Posterior vena cava (tissue), 2 donors: ENCODE measurements at regions not wholly inside any gene's neighbourhood (a gene's known extent, or its start where the extent isn't known, plus 50 kb on each side); places are given as distances from the start of the nearest gene placed in this dataset.

Experiments
- DNase-seq: peaks from one replicate; pipeline ENCODE4 v3.0.0-alpha.2; 2020; ENCODE audit warnings: low spot score
- intact Hi-C, 2 donors: fragments of 100-400 bp; cut with DNase I; formaldehyde crosslinking; loops; one replicate each; pipeline versions ENCODE4 v1.14.1 to v1.14.2; 2022 to 2023
- donor health status: DM: yes; HTN: yes; CAD: no.
- donor health status: DM: yes; HTN: yes; CAD: no.

GRCh38 chr10:25661632-25662031 lies 272.4 kb upstream of the MYO3A start:
- no peak for DNase-seq
- intact Hi-C loops, result no loop called here

DNA sequence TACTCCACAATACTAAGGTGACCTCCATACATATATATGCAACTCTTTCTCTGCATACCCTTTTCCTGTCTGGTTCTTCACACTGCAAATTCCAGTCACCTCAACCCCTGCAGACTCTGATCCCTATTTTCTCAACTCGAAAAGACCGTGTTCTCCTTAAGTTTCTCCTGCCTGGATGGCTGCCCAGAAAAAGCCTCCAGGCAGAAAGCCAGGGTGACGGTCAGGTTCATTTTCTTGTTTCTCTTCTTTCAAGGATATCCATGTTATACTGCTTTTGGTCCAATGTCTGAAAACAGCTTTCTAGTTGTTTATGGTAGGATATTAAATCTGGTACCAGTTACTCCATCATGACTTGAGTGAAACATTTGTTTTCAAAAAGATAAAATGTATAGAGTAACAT lies 267.8 kb upstream of the MYO3A start:
- intact Hi-C loops, result no loop called here
- DNase-seq, result no peak

GRCh38 chr10:25675204-25675603 lies 258.8 kb upstream of the MYO3A start:
- no peak for DNase-seq
- intact Hi-C loops, result no loop called here

GRCh38 chr10:25675615-25676014 lies 258.4 kb upstream of the MYO3A start:
- DNase-seq, result no peak
- intact Hi-C loops, result no loop called here

- DNase-seq, result no peak
- intact Hi-C loops, result no loop called here
These were observed 255.8 kb upstream of the MYO3A start for GRCh38 chr10:25678220-25678619.

GRCh38 chr10:25678666-25679065 lies 255.4 kb upstream of the MYO3A start:
- DNase-seq, result no peak
- intact Hi-C loops, result no loop called here

DNA sequence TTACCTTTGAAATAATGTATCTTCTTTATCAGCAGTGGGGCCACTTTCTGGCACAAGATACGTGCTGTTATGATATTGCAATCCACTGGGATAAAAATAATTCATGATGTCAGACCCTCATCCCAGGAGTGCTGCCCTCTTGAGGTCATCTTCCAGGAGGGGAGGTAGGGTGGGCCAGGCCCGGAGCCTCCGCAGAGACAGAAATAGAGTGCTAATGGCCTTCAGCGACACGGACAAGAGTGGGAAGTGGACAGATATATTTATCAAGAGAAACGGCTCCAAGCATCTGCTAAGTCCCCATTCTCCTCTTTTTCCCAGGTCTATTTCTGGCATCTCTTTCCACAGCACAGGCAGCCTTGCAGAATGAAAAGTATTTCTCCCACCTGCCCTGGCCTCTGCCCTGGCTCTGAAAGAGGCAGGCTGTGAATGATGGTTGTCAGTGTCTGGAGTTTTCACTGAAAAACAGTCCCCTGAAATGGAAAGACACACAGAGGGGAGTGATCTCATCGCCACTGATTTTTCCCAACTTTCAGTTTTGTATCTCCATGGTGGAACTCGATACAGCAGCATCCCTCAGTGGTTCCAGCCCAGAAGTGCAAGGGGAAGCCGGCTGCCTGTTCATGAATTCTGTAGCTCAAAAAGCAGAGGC lies 251.7 kb upstream of the MYO3A start:
- DNase-seq, result no peak
- intact Hi-C loops, result no loop called here

DNA sequence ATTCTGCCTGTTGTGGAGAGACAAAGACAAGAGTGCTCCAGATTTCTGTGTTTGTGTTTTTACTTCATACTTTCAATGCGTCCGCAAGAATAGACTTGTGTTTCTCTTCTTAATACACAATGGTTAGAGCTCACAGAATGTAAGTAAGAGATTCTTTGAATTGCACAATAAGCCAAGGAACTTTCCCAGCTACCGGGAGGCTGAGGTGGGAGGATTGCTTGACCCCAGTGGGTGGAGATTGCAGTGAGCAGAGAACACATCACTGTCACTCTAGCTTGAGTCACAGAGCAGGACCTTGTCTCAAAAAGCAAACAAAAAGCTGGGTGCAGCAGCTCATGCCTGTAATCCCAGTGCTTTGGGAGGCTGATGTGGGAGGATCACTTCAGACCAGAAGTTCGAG lies 250.7 kb upstream of the MYO3A start:
- no peak for DNase-seq
- intact Hi-C loops, result no loop called here

GRCh38 chr10:25687521-25687920 lies 246.5 kb upstream of the MYO3A start:
- intact Hi-C loops, result no loop called here
- no peak for DNase-seq

DNA sequence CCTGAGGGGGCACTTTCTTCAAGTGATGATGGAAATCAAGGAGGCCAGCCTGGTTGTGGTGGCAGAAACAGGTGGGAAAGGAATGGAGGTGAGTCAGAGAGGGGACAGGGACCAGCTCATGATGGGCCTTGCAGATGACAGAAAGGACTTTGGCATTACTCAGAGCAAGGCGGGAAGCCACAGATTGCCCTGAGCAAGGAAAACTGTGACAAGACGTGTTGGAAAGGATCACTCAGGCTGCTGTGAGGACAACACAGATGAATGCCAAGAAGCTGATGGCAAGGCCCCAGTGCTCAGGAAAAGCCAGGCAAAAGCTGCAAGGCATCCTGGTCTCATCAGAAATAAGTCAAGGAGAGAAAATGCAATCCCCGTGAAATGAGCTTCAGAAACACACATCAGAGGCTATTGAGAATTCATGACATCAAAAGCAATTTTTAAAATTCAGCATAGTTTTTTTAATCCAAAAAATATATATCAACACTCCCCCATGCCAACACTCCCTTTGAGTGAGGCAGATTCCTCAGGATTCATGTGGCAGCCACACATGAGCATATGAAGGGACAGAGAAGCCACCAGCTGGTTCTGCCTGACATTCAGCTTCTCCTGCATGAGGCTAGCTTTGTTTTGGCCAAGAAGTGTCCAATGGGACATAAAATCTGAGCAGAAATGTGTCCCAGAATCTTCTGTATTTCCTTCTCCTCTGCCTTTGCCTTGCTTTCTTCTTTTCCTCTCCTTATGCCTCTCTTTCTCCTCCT lies 244.5 kb upstream of the MYO3A start:
- intact Hi-C loops, result no loop called here
- DNase-seq, result no peak

DNA sequence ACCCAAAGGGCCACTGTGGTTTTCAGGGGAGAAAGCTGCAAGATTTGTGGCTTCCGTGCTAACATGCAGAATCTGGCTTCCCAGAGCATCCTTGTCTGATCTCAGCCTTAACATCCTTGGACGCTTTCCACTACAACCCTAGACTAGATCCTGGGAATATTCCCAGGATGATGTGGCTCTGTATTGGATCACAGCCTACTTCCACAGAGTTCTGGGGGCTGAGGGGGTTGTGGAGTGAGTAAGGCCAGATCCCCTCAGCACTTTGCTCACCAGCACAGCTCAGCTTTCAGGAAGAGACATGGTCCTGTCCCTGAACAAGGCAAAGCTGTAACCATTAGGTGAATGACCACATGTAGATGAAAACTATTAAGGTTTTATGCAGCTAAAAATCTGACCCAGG lies 241.3 kb upstream of the MYO3A start:
- no peak for DNase-seq
- intact Hi-C loops, result no loop called here

DNA sequence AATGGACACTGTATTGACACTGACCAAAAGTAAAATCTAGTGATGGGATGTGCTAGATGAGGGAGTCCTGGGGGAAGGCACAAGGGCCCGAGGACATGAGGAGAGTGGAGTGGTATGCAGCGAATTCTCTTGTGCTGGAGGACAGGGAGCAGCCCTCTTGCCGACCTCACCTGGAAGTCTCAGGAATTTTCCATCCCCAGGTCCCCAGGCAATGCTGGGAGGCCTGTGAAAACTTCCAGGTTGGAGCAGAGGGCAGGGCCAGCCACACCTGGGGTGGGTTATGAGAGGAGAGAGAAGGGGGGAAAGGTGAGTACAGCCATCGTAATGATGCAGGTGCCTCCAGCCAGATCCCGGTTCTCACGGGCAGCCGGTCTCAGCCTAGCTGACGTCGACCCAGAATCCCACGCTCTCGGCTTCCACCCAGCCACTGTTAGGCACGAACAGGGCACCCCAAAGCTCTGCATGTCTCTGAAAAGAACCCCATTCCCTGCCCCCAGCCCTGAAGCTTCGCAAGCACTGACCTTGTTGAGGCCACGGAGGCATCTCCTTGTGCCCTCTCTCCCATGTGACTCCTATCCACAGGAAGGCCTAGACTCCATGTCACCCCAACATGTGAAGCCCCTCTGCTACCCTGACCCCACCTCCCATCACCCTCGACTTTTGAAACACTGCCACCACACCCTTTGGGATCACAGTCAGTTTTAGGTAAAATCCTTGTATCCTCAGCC lies 239.7 kb upstream of the MYO3A start:
- intact Hi-C loops, result no loop called here
- no peak for DNase-seq

DNA sequence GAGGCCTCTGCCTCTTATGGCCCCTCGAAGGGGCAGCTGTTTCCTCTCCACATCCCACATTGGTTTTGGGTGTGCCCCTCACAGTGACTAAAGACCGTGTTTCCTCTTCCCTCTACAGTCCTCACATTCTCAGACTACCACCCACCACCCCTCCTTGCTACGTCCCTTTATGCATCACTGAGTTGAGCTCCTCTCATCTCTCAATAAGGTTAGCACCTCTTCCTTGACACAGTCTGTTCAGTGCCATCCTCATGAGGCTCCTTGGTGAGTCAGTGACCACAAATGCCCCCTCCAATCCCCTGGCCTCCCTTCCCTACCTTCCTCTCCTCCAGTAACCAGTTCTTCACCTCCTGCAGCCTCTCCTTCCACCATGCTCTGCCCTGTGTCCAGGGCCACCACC lies 239.1 kb upstream of the MYO3A start:
- intact Hi-C loops, result no loop called here
- no peak for DNase-seq

- DNase-seq, result no peak
- intact Hi-C loops, result no loop called here
These were observed 238.4 kb upstream of the MYO3A start for GRCh38 chr10:25695586-25695985.

DNA sequence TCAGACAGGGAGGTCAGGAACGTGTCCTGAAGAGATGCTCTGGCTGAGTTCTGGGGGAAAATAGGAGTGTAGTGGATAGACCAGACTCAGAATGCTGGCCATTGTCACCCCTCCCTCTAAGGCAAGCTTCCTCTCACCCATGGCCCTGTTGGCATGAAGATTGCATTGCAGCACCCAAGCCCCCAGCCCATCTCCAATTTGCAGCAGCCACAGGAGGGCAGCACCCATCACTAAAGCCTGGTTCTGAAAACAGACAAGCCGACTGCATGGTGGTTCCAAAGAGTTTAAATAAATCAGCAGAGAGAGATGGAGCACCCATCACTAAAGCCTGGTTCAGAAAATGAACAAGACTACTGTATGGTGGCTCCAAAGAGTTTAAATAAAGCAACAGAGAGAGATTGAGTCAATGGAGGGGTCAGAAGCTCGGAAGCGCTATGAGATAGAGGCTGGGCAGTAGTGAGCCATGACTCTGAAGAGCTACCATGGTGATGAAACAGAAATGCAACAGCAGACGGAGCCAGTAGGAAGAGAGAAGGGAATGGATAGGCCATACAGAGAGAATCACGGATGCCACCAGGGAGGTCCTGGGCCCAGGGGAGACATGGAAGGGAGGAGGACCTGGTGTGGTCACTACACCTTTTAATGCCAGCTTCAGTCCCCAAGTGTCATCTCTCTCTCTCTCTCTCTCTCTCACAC lies 237.9 kb upstream of the MYO3A start:
- DNase-seq, result no peak
- intact Hi-C loops, result no loop called here

- intact Hi-C loops, result no loop called here
- no peak for DNase-seq
These were observed 236.6 kb upstream of the MYO3A start for GRCh38 chr10:25697412-25697811.

- intact Hi-C loops, result no loop called here
- no peak for DNase-seq
These were observed 235.4 kb upstream of the MYO3A start for GRCh38 chr10:25698638-25699037.

DNA sequence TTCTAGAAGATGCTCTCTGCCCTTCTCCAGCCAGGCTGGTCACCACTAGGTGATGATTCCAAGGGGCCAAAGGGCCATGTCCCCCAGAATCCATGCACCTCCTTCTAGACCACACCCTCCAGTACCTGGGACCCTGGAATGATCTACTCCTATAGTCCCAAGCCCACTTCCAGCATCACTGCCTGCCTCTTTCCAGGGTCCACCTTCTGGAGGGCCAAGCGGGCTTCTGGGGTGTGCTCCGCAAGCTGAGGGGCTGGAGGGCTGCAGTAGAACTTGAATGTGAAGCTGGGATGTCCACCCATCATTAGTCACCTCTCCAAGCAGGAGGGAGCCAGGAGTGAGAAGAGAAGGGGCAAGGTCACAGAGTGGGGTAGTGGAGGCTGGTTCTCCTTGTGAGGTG lies 234.4 kb upstream of the MYO3A start:
- intact Hi-C loops, result no loop called here
- no peak for DNase-seq

DNA sequence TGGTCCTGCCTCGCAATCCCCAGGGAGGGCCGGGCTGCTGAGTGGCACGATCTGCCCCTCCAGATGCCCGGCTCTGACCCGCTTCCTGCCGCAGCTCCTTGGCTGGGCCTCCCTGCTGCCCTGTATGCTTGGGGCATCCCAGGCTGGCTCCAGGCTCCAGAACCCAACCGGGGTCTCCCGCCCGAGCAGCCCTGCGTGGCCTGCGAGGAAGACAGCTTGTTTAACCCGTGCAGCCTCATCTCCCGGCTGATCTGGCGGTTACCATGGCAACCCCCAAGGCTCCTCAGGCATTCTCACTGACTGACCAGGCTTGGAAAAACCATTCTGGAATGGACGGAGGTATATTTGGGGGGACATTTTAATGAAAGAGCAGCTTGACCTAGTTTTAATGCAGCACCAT lies 232.4 kb upstream of the MYO3A start:
- intact Hi-C loops, result no loop called here

DNA sequence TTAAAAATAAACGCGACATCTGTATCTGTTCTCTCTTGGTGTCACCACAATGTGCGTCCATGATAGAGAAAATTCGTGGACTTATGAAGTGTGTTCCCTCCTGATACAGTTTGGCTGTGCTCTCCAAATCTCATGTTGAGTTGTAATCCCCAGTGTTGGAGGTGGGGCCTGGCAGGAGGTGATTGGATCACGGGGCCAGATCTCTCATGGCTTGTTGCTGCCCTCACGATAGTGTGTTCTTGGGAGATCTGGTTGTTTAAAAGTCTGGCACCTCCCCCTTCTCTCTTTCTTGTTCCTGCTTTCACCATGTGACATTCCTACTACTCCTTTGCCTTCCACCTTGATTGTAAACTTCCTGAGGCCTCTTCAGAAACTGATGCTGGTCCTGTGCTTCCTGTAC lies 229.4 kb upstream of the MYO3A start:
- intact Hi-C loops, result no loop called here
- no peak for DNase-seq

More for the DNA sequence above, 232.4 kb upstream of the MYO3A start:
- DNase-seq, result no peak
